Naive thymus-derived CD4-positive, alpha-beta T cell (primary cell): ENCODE measurements at regions not wholly inside any gene's neighbourhood (a gene's known extent, or its start where the extent isn't known, plus 50 kb on each side); places are given as distances from the start of the nearest gene placed in this dataset.

ENCODE experiments used
- ATAC-seq: fragments of 150-1000 bp; cut with Tn5 transposase; 2 replicates; pipeline ENCODE4 v1.10.0; 2021; ENCODE audit warnings: mild to moderate bottlenecking, moderate library complexity
- CTCF ChIA-PET: fragments of 350-600 bp; sonication (Branson Sonifier 250); formaldehyde crosslinking; loops from one replicate; lab custom pipeline; 2021; ENCODE audit warnings: antibody characterized with exemption; lab: Charles Lee
- POLR2A ChIA-PET: fragments of 350-600 bp; sonication (Branson Sonifier 250); formaldehyde crosslinking; loops from one replicate; lab custom pipeline; 2021; ENCODE audit warnings: antibody characterized with exemption, inconsistent platforms; lab: Charles Lee
- DNase-seq, 9 donors: peaks; one replicate each; pipeline versions ENCODE4 v3.0.0 to v3.0.0-alpha.2; 2020 to 2022; ENCODE audit warnings: mixed read lengths in 1 of 9
- H3K27ac ChIP-seq: one replicate; pipeline ENCODE4 v1.7.0; 2013; ENCODE audit warnings: mild to moderate bottlenecking, low read depth, low read length, moderate library complexity
- H3K27me3 ChIP-seq, 2 donors: one replicate each; pipeline ENCODE4 v1.7.0; 2013; ENCODE audit warnings: low read length in 2 of 2, mild to moderate bottlenecking in 2 of 2, moderate library complexity in 2 of 2; ENCODE audit not compliant: control insufficient read depth in 2 of 2, insufficient read depth in 2 of 2
- H3K36me3 ChIP-seq, 3 experiments: 1 replicate in 2 of 3; 2 replicates in 1 of 3; pipeline ENCODE4 v1.7.0; 2013; ENCODE audit warnings: low read length in 3 of 3, mild to moderate bottlenecking in 3 of 3, moderate library complexity in 1 of 3; ENCODE audit not compliant: insufficient read depth in 3 of 3, control insufficient read depth in 2 of 3
- H3K4me1 ChIP-seq, 2 donors: one replicate each; pipeline ENCODE4 v1.7.0; 2013; ENCODE audit warnings: low read length in 2 of 2, mild to moderate bottlenecking in 2 of 2, moderate library complexity in 1 of 2; ENCODE audit not compliant: control insufficient read depth in 2 of 2, insufficient read depth in 2 of 2
- H3K4me3 ChIP-seq: 2 replicates; pipeline ENCODE4 v1.7.0; 2013; ENCODE audit warnings: mild to moderate bottlenecking, low read length
- H3K9me3 ChIP-seq, 3 experiments: 1 replicate in 2 of 3; 2 replicates in 1 of 3; pipeline ENCODE4 v1.7.0; 2013; ENCODE audit warnings: low read length in 3 of 3; ENCODE audit not compliant: control insufficient read depth in 2 of 3
- H3K27ac Mint-ChIP-seq, 9 donors: one replicate each; pipeline ENCODE4 v1.8.0; 2020 to 2022; ENCODE audit warnings: mixed read lengths in 9 of 9, mild to moderate bottlenecking in 8 of 9, moderate library complexity in 5 of 9, inconsistent platforms in 2 of 9
- H3K27me3 Mint-ChIP-seq, 5 donors: one replicate each; pipeline ENCODE4 v1.8.0; 2021 to 2022; ENCODE audit warnings: mixed read lengths in 5 of 5, mild to moderate bottlenecking in 1 of 5
- H3K36me3 Mint-ChIP-seq, 5 donors: one replicate each; pipeline ENCODE4 v1.8.0; 2020 to 2022; ENCODE audit warnings: mixed read lengths in 5 of 5, mild to moderate bottlenecking in 3 of 5, inconsistent platforms in 1 of 5
- H3K4me1 Mint-ChIP-seq, 7 donors: one replicate each; pipeline ENCODE4 v1.8.0; 2020 to 2022; ENCODE audit warnings: mixed read lengths in 7 of 7, mild to moderate bottlenecking in 3 of 7, inconsistent platforms in 1 of 7
- H3K4me3 Mint-ChIP-seq, 10 donors: one replicate each; pipeline ENCODE4 v1.8.0; 2020 to 2022; ENCODE audit warnings: mild to moderate bottlenecking in 10 of 10, mixed read lengths in 10 of 10, moderate library complexity in 6 of 10, inconsistent platforms in 2 of 10
- H3K9me3 Mint-ChIP-seq, 11 donors: one replicate each; pipeline ENCODE4 v1.8.0; 2020 to 2022; ENCODE audit warnings: mixed read lengths in 11 of 11, mild to moderate bottlenecking in 4 of 11, inconsistent platforms in 1 of 11, moderate library complexity in 1 of 11
- intact Hi-C, 2 donors: fragments of 100-400 bp; cut with micrococcal nuclease; formaldehyde crosslinking; loops; one replicate each; pipeline ENCODE4 v1.15.1; 2023

DNA sequence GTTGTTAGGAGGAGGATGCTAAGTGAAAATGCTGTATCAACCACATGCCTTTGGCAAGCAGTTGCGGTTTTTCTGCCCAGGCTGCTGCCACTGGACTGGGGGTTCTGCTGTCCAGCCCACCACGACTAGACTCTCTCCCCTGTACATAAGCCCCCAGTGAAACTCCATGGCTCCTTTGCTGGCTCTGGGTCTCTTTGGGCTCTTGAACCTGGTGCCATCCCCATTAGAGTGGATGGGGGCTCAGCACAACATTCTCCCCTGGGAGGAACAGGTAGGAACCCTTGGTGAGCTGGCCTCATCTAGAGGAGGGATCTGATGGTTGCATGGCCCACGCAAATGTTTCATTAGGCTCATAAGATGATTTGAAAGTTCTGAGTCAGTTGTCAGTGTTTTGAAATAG is 204.8 kb upstream of the KCNG1 start:
- H3K4me1 Mint-ChIP-seq, result no peaks in the 10 kb centered on the region
- no peak overlapping the region for H3K4me3 Mint-ChIP-seq
- no peak overlapping the region for H3K27ac Mint-ChIP-seq
- no peak for DNase-seq
- H3K9me3 Mint-ChIP-seq, result peaks cover 0 to 7% (median 0%) of the 10 kb centered on the region in 11 donors
- no peak for ATAC-seq
- no peaks in the 10 kb centered on the region for H3K4me1 ChIP-seq
- CTCF ChIA-PET, result no interaction called here
- intact Hi-C loops, result loop anchor here in 1 of 2 donors (10.0 kb wide), 1 partner anchor 397 kb away; no protein-coding TSS in a partner anchor
- no peaks in the 10 kb centered on the region for H3K9me3 ChIP-seq
- H3K27me3 ChIP-seq, result no peaks in the 10 kb centered on the region
- H3K4me3 ChIP-seq, result no peak overlapping the region
- no peaks in the 10 kb centered on the region for H3K36me3 ChIP-seq
- H3K36me3 Mint-ChIP-seq, result no peaks in the 10 kb centered on the region
- POLR2A ChIA-PET, result no interaction called here
- H3K27ac ChIP-seq, result no peak overlapping the region
- peaks cover 2 to 18% (median 13%) of the 10 kb centered on the region in 5 donors for H3K27me3 Mint-ChIP-seq

GRCh38 chr20:51223183-51223720 is 200.3 kb upstream of the KCNG1 start:
- CTCF ChIA-PET, result no interaction called here
- POLR2A ChIA-PET, result no interaction called here
- H3K27me3 Mint-ChIP-seq, result peaks cover 37 to 45% (median 44%) of the 10 kb centered on the region in 5 donors

GRCh38 chr20:51221791-51222408 is 199.0 kb upstream of the KCNG1 start:
- peaks cover 0 to under 1% (median 0%) of the 10 kb centered on the region in 5 donors for H3K36me3 Mint-ChIP-seq
- H3K9me3 Mint-ChIP-seq, result peaks cover 0 to 13% (median 5%) of the 10 kb centered on the region in 11 donors
- ATAC-seq, result no peak
- no peak overlapping the region for H3K27ac Mint-ChIP-seq
- no peak overlapping the region for H3K4me3 Mint-ChIP-seq
- POLR2A ChIA-PET, result no interaction called here
- Histone ChIP-seq H3K4me1 (no peaks in the 10 kb centered on the region), H3K9me3 (peaks cover 0 to 3% (median 0%) of the 10 kb centered on the region in 3 experiments), H3K36me3 (no peaks in the 10 kb centered on the region), H3K27ac (no peak overlapping the region), H3K4me3 (no peak overlapping the region), H3K27me3 (no peaks in the 10 kb centered on the region)
- peaks cover 6 to 23% (median 11%) of the 10 kb centered on the region in 7 donors for H3K4me1 Mint-ChIP-seq
- CTCF ChIA-PET, result no interaction called here
- DNase-seq, result no peak
- intact Hi-C loops, result loop anchor here in 1 of 2 donors (2.0 to 10.0 kb wide), 2 partner anchors 85 to 403 kb away; no protein-coding TSS in a partner anchor
- H3K27me3 Mint-ChIP-seq, result peaks cover 37 to 59% (median 51%) of the 10 kb centered on the region in 5 donors

More at GRCh38 chr20:51223183-51223720, 200.3 kb upstream of the KCNG1 start:
- Histone ChIP-seq H3K27ac (no peak overlapping the region), H3K4me3 (no peak overlapping the region), H3K4me1 (no peaks in the 10 kb centered on the region), H3K27me3 (no peaks in the 10 kb centered on the region), H3K9me3 (no peaks in the 10 kb centered on the region), H3K36me3 (no peaks in the 10 kb centered on the region)
- DNase-seq, result no peak
- Mint-ChIP-seq H3K27ac (no peak overlapping the region), H3K4me1 (peaks cover 6 to 23% (median 11%) of the 10 kb centered on the region in 7 donors), H3K36me3 (no peaks in the 10 kb centered on the region), H3K4me3 (no peak overlapping the region), H3K9me3 (peaks cover 0 to 7% (median 0%) of the 10 kb centered on the region in 11 donors)
- ATAC-seq, result no peak
- intact Hi-C loops, result loop anchor here in 1 of 2 donors (10.0 kb wide), 1 partner anchor 402 kb away; no protein-coding TSS in a partner anchor

DNA sequence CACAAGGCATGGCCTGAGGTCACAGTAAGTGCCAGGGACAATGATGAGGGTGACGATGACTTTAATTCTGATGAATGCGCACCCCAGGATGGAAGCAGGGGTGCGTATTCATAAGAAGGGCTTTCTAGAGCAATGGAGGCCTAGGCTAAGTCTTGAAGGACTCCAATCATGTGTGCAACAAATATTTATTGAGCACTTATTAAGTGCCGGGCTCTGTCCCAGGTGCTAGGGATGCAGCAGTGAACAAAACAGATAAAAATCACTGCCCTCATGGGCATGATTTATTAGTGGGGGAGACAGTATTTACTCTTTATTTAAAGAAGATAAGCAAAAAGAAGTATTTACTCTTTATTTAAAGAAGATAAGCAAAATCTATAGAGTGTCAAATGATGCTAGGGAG is 198.2 kb upstream of the KCNG1 start:
- no peaks in the 10 kb centered on the region for H3K36me3 ChIP-seq
- no peak overlapping the region for H3K4me3 Mint-ChIP-seq
- H3K27ac Mint-ChIP-seq, result no peak overlapping the region
- no peak for DNase-seq
- H3K36me3 Mint-ChIP-seq, result peaks cover 0 to 3% (median 0%) of the 10 kb centered on the region in 5 donors
- H3K4me1 ChIP-seq, result no peaks in the 10 kb centered on the region
- ChIA-PET CTCF (no interaction called here), POLR2A (no interaction called here)
- no peak for ATAC-seq
- peaks cover 0 to 17% (median 7%) of the 10 kb centered on the region in 11 donors for H3K9me3 Mint-ChIP-seq
- no peaks in the 10 kb centered on the region for H3K27me3 ChIP-seq
- intact Hi-C loops, result loop anchor here in 1 of 2 donors (2.0 to 10.0 kb wide), 2 partner anchors 86 to 404 kb away; no protein-coding TSS in a partner anchor
- H3K9me3 ChIP-seq, result peaks cover 0 to 3% (median 0%) of the 10 kb centered on the region in 3 experiments
- H3K4me3 ChIP-seq, result no peak overlapping the region
- H3K27me3 Mint-ChIP-seq, result peaks cover 37 to 67% (median 59%) of the 10 kb centered on the region in 5 donors
- H3K27ac ChIP-seq, result no peak overlapping the region
- H3K4me1 Mint-ChIP-seq, result peaks cover 6 to 23% (median 11%) of the 10 kb centered on the region in 7 donors

DNA sequence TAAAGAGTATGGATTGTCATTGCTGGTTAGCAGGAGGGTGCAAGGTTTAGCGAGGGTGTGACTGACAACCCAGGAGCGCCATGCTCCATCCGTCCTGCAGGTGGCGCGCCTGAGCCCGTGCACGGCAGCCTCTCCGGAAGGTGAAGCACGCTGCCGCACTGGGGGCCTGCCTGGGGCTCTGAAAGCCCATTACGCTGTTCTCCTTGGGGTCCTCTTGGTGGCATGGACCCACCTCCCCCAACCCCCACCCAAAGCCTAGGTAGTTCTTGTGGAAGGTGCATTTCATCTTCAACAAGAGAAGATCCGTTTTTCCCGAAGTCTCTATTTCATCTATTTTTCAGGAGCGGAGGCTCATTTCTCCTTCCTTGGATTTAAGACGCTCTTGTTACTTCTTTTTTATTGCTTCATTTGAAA is 197.4 kb upstream of the KCNG1 start:
- DNase-seq (peak in 7 of 9 donors; percentile 7 to 67 (median 33)), ATAC-seq (peak; percentile 61)
- H3K4me1 Mint-ChIP-seq, result peaks cover 6 to 23% (median 11%) of the 10 kb centered on the region in 7 donors
- H3K4me3 Mint-ChIP-seq, result no peak overlapping the region
- no peaks in the 10 kb centered on the region for H3K36me3 ChIP-seq
- H3K4me3 ChIP-seq, result no peak overlapping the region
- no peak overlapping the region for H3K27ac ChIP-seq
- no peaks in the 10 kb centered on the region for H3K4me1 ChIP-seq
- CTCF ChIA-PET, result no interaction called here
- H3K36me3 Mint-ChIP-seq, result peaks cover 0 to 3% (median 0%) of the 10 kb centered on the region in 5 donors
- POLR2A ChIA-PET, result no interaction called here
- peaks cover 36 to 73% (median 65%) of the 10 kb centered on the region in 5 donors for H3K27me3 Mint-ChIP-seq
- H3K9me3 ChIP-seq, result peaks cover 0 to 3% (median 0%) of the 10 kb centered on the region in 3 experiments
- no peaks in the 10 kb centered on the region for H3K27me3 ChIP-seq
- H3K9me3 Mint-ChIP-seq, result peaks cover 0 to 17% (median 7%) of the 10 kb centered on the region in 11 donors
- intact Hi-C loops, result loop anchor here in 1 of 2 donors (2.0 to 10.0 kb wide), 2 partner anchors 87 to 405 kb away; no protein-coding TSS in a partner anchor
- H3K27ac Mint-ChIP-seq, result no peak overlapping the region

GRCh38 chr20:51219544-51219943 is 196.6 kb upstream of the KCNG1 start:
- DNase-seq, result no peak

More at GRCh38 chr20:51219544-51219943, 196.6 kb upstream of the KCNG1 start:
- no peak overlapping the region for H3K4me3 ChIP-seq
- POLR2A ChIA-PET, result no interaction called here
- H3K4me1 Mint-ChIP-seq, result peaks cover 6 to 23% (median 11%) of the 10 kb centered on the region in 7 donors
- H3K36me3 ChIP-seq, result no peaks in the 10 kb centered on the region
- peaks cover 0 to 3% (median 0%) of the 10 kb centered on the region in 3 experiments for H3K9me3 ChIP-seq
- intact Hi-C loops, result loop anchor here in 1 of 2 donors (10.0 kb wide), 1 partner anchor 375 kb away; no protein-coding TSS in a partner anchor
- H3K27me3 Mint-ChIP-seq, result peaks cover 41 to 79% (median 72%) of the 10 kb centered on the region in 5 donors
- peaks cover 0 to 3% of the 10 kb centered on the region in 2 donors for H3K27me3 ChIP-seq
- no peaks in the 10 kb centered on the region for H3K4me1 ChIP-seq
- no peak overlapping the region for H3K27ac ChIP-seq
- peaks cover 0 to 17% (median 7%) of the 10 kb centered on the region in 11 donors for H3K9me3 Mint-ChIP-seq
- H3K27ac Mint-ChIP-seq, result no peak overlapping the region
- ATAC-seq, result no peak
- CTCF ChIA-PET, result no interaction called here
- H3K4me3 Mint-ChIP-seq, result no peak overlapping the region
- H3K36me3 Mint-ChIP-seq, result peaks cover 0 to 3% (median 0%) of the 10 kb centered on the region in 5 donors
